Breast epithelium (tissue), 3 donors: ENCODE measurements at regions not wholly inside any gene's neighbourhood (a gene's known extent, or its start where the extent isn't known, plus 50 kb on each side); places are given as distances from the start of the nearest gene placed in this dataset.

Source experiments
- CTCF ChIP-seq, 3 donors: fragments of 450-650 bp; IDR thresholded peaks; one replicate each; pipeline ENCODE4 v1.5.1; 2016 to 2017; ENCODE audit warnings: antibody characterized with exemption in 3 of 3, mild to moderate bottlenecking in 3 of 3, moderate library complexity in 3 of 3
- POLR2A ChIP-seq: fragments of 450-650 bp; IDR thresholded peaks from one replicate; pipeline ENCODE4 v1.6.1; 2016; ENCODE audit warnings: antibody characterized with exemption, mild to moderate bottlenecking, moderate library complexity
- POLR2AphosphoS5 ChIP-seq, 3 donors: sonication (generic); formaldehyde crosslinking; IDR thresholded peaks; one replicate each; pipeline ENCODE4 v1.6.1; 2017; ENCODE audit warnings: antibody characterized with exemption in 3 of 3

GRCh38 chr14:100007254-100007653 is 58.0 kb upstream of the EVL start:
- TF ChIP-seq CTCF (IDR thresholded peaks at IDR 0.05) (no peak), POLR2A (no peak), POLR2AphosphoS5 (IDR thresholded peaks at IDR 0.05) (no peak)
